HepG2 (cell line): ENCODE measurements at regions not wholly inside any gene's neighbourhood (a gene's known extent, or its start where the extent isn't known, plus 50 kb on each side); places are given as distances from the start of the nearest gene placed in this dataset.

Source experiments
- ATAC-seq: fragments of 200-7000 bp; cut with Tn5 transposase; 3 replicates; pipeline ENCODE4 v1.9.1; 2020; ENCODE audit warnings: mild to moderate bottlenecking, moderate library complexity
- BruUV-seq: library from RNA; stranded (reverse); fragments of 400-500 nt; replicated peaks from 2 replicates; lab custom pipeline; 2021; lab: Mats Ljungman, UMichigan
- CTCF ChIA-PET: fragments of 300-600 bp; formaldehyde crosslinking; extraction: SDS; loops from one replicate; lab custom pipeline; 2021; ENCODE audit warnings: low total read pairs, inconsistent platforms, low intra/inter-chr PET ratio; lab: Yijun Ruan, JAX
- POLR2A ChIA-PET: fragments of 350-600 bp; sonication (Branson Sonifier 250); formaldehyde crosslinking; loops from one replicate; lab custom pipeline; 2020; ENCODE audit warnings: antibody characterized with exemption, inconsistent platforms; lab: Yijun Ruan, JAX
- DNase-seq: peaks from one replicate; pipeline ENCODE4 v3.0.0-alpha.2; 2015; ENCODE audit warnings: low spot score
- FAIRE-seq: peaks from 3 replicates; lab custom pipeline; 2011; peaks lifted over from hg19 to GRCh38; lab: Jason Lieb, UNC
- H2AFZ ChIP-seq: one replicate; pipeline ENCODE4 v1.6.1; 2011; ENCODE audit warnings: low read length, inconsistent platforms
- H3K27ac ChIP-seq: fragments of 300-600 bp; 3 replicates; pipeline ENCODE4 v1.8.0; 2011; ENCODE audit warnings: mixed run types, mild to moderate bottlenecking, mixed read lengths, low read length, inconsistent platforms; ENCODE audit not compliant: insufficient read depth; ENCODE audit errors: extremely low read length
- H3K27me3 ChIP-seq, 2 experiments: fragments of 200-600 bp in 1 of 2; 2 replicates in 1 of 2; 3 replicates in 1 of 2; pipeline versions ENCODE4 v1.6.0 to v1.8.0; 2011; ENCODE audit warnings: low read length in 2 of 2, mild to moderate bottlenecking in 2 of 2, moderate library complexity in 2 of 2, inconsistent platforms in 1 of 2; ENCODE audit not compliant: insufficient read depth in 2 of 2, control insufficient read depth in 1 of 2
- H3K36me3 ChIP-seq, 2 experiments: fragments of 200-600 bp in 1 of 2; replicated peaks in 1 of 2; 2 replicates in 1 of 2; 3 replicates in 1 of 2; pipeline versions ENCODE4 v1.5.1 to v1.8.0; 2011; ENCODE audit warnings: low read length in 2 of 2, inconsistent platforms in 1 of 2; ENCODE audit not compliant: insufficient read depth in 2 of 2, control insufficient read depth in 1 of 2
- H3K4me1 ChIP-seq: 2 replicates; pipeline ENCODE4 v1.5.1; 2012; ENCODE audit warnings: low read length, inconsistent platforms; ENCODE audit not compliant: insufficient read depth
- H3K4me2 ChIP-seq: 2 replicates; pipeline ENCODE4 v1.6.0; 2011; ENCODE audit warnings: low read depth, low read length, inconsistent platforms
- H3K4me3 ChIP-seq, 3 experiments: fragments of 200-600 bp in 1 of 3; sonication (generic), shearing (Covaris generic) in 1 of 3; replicated peaks in 1 of 3; 2 replicates each; pipeline ENCODE4 v1.5.1; 2011 to 2016; ENCODE audit warnings: low read length in 3 of 3, inconsistent platforms in 2 of 3, low read depth in 2 of 3, mild to moderate bottlenecking in 2 of 3, control low read depth in 1 of 3, mixed read lengths in 1 of 3; ENCODE audit not compliant: insufficient read depth in 1 of 3
- H3K79me2 ChIP-seq: one replicate; pipeline ENCODE4 v1.6.1; 2011; ENCODE audit warnings: low read length, inconsistent platforms; ENCODE audit not compliant: insufficient read depth
- H3K9ac ChIP-seq: 2 replicates; pipeline ENCODE4 v1.6.0; 2011; ENCODE audit warnings: mild to moderate bottlenecking, low read depth, low read length, inconsistent platforms; ENCODE audit not compliant: insufficient read depth
- H3K9me3 ChIP-seq: 2 replicates; pipeline ENCODE4 v1.5.1; 2012; ENCODE audit warnings: mild to moderate bottlenecking, low read length
- H4K20me1 ChIP-seq: 2 replicates; pipeline ENCODE4 v1.6.0; 2011; ENCODE audit warnings: inconsistent platforms, mild to moderate bottlenecking, low read length, moderate library complexity; ENCODE audit not compliant: insufficient read depth
- CCAR2 ChIP-seq: fragments of 200-400 bp; formaldehyde crosslinking; optimal IDR thresholded peaks from 2 replicates; pipeline ENCODE3; 2018; ENCODE audit warnings: low read depth, mild to moderate bottlenecking, low read length, moderate library complexity
- ELF1 ChIP-seq: sonication (generic); formaldehyde crosslinking; IDR thresholded peaks from 2 replicates; pipeline ENCODE4 v1.4.0; 2020; ENCODE audit warnings: missing genetic modification reagents
- GABPA ChIP-seq, 2 experiments: IDR thresholded peaks; 2 replicates each; pipeline ENCODE4 v1.6.1; 2011 to 2016; ENCODE audit warnings: low read depth in 2 of 2, low read length in 1 of 2, missing biosample characterization in 1 of 2, missing genetic modification characterization in 1 of 2
- MIER2 ChIP-seq: IDR thresholded peaks from 2 replicates; pipeline ENCODE4 v1.6.1; 2016; ENCODE audit warnings: missing biosample characterization, missing genetic modification reagents
- PCBP1 ChIP-seq: fragments of 200-400 bp; formaldehyde crosslinking; IDR thresholded peaks from 2 replicates; pipeline ENCODE4 v1.6.1; 2017; ENCODE audit warnings: mild to moderate bottlenecking, low read depth, low read length, borderline replicate concordance
- YEATS4 ChIP-seq: sonication (generic); formaldehyde crosslinking; IDR thresholded peaks from 2 replicates; pipeline ENCODE4 v1.4.0; 2020; ENCODE audit warnings: missing genetic modification reagents, borderline replicate concordance
- ZMYM2 ChIP-seq: sonication (generic); formaldehyde crosslinking; IDR thresholded peaks from 2 replicates; pipeline ENCODE4 v1.8.0; 2022; ENCODE audit warnings: mild to moderate bottlenecking, missing genetic modification reagents
- ZNF431 ChIP-seq: sonication (generic); formaldehyde crosslinking; IDR thresholded peaks from 2 replicates; pipeline ENCODE4 v1.9.0; 2022; ENCODE audit warnings: missing genetic modification reagents, low read depth, mild to moderate bottlenecking, borderline replicate concordance
- WGBS: methylation state at CpG from one replicate; pipeline ENCODE4 v1.1.6; 2017; ENCODE audit warnings: low lambda C conversion rate; 5-methylcytosine and 5-hydroxymethylcytosine counted together
- in situ Hi-C: cut with HindIII; loops from 2 replicates; pipeline ENCODE4 v1.10.0; 2017; ENCODE audit warnings: low pct_unique_long_range_greater_than_20kb; ENCODE audit not compliant: extremely low pct_ligation_motif_present
- intact Hi-C: fragments of 100-400 bp; cut with micrococcal nuclease; formaldehyde crosslinking; loops from one replicate; pipeline ENCODE4 v1.10.0; 2022; ENCODE audit not compliant: unreplicated experiment
- TF ChIP-seq, protein P1 (sequence below): sonication (generic); formaldehyde crosslinking; IDR thresholded peaks from 2 replicates; pipeline ENCODE4 v1.5.1; 2020; ENCODE audit warnings: missing genetic modification reagents, mild to moderate bottlenecking, borderline replicate concordance
- TF ChIP-seq, protein P2 (sequence below): sonication (generic); formaldehyde crosslinking; IDR thresholded peaks from 2 replicates; pipeline ENCODE4 v1.4.0; 2020; ENCODE audit warnings: missing genetic modification reagents, borderline replicate concordance
- TF ChIP-seq, protein P3 (sequence below): sonication (generic); formaldehyde crosslinking; IDR thresholded peaks from 2 replicates; pipeline ENCODE4 v1.4.0; 2020; ENCODE audit warnings: missing genetic modification reagents
- TF ChIP-seq, protein P4 (sequence below): sonication (generic); formaldehyde crosslinking; IDR thresholded peaks from 2 replicates; pipeline ENCODE4 v1.5.0; 2020; ENCODE audit warnings: mild to moderate bottlenecking, missing genetic modification reagents, borderline replicate concordance

DNA sequence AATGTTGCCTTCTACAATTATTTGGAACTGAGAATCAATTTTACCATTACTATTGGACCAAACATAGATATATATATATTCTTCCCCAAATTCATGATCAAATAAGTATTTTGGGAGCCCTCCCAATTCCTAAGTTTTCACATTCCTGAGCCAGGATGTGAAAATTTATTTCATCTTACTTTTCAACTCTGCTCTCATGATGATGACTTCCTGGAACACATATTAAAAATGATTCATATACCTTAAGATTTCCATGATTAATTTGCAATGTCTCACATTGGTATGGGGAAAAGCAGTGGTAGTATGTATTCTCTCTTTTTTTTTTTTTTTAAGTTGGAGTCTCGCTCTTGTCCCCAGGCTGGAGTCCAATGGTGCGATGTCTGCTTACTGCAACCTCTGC, 596.1 kb upstream of the ZEB2 start:
- POLR2A ChIA-PET: no interaction called here
- no peak for DNase-seq
- CTCF ChIA-PET: no interaction called here

More for the DNA sequence above, 596.1 kb upstream of the ZEB2 start:
- no peaks in the 10 kb centered on the region for H4K20me1 ChIP-seq
- WGBS: 2% methylated on average over 2 of the region's 2 CpGs
- no peak overlapping the region for H2AFZ ChIP-seq
- no TSS peak for BruUV-seq
- no peaks in the 10 kb centered on the region for H3K36me3 ChIP-seq
- no peak for ATAC-seq
- no peak overlapping the region for H3K9ac ChIP-seq
- H3K27me3 ChIP-seq: no peaks in the 10 kb centered on the region
- H3K4me1 ChIP-seq: no peaks in the 10 kb centered on the region
- in situ Hi-C loops: no loop called here
- H3K4me3 ChIP-seq: no peak overlapping the region
- H3K27ac ChIP-seq: no peak overlapping the region
- H3K79me2 ChIP-seq: no peaks in the 10 kb centered on the region
- H3K9me3 ChIP-seq: no peaks in the 10 kb centered on the region
- no peak for FAIRE-seq
- TF ChIP-seq ZMYM2 (no peak), ZNF431 (CRISPR knock-in tag) (no peak), PCBP1 (no peak), MIER2 (CRISPR knock-in tag) (no peak), ELF1 (CRISPR knock-in tag) (no peak), CCAR2 (no peak), YEATS4 (no peak), GABPA (IDR thresholded peaks at IDR 0.05; ENCODE audit: low read depth, low read length) (no peak), GABPA (CRISPR knock-in tag; IDR thresholded peaks at IDR 0.05; ENCODE audit: low read depth) (no peak)
- TF ChIP-seq, protein P1, sequence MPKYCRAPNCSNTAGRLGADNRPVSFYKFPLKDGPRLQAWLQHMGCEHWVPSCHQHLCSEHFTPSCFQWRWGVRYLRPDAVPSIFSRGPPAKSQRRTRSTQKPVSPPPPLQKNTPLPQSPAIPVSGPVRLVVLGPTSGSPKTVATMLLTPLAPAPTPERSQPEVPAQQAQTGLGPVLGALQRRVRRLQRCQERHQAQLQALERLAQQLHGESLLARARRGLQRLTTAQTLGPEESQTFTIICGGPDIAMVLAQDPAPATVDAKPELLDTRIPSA (CRISPR knock-in tag): no peak
- TF ChIP-seq, protein P2, sequence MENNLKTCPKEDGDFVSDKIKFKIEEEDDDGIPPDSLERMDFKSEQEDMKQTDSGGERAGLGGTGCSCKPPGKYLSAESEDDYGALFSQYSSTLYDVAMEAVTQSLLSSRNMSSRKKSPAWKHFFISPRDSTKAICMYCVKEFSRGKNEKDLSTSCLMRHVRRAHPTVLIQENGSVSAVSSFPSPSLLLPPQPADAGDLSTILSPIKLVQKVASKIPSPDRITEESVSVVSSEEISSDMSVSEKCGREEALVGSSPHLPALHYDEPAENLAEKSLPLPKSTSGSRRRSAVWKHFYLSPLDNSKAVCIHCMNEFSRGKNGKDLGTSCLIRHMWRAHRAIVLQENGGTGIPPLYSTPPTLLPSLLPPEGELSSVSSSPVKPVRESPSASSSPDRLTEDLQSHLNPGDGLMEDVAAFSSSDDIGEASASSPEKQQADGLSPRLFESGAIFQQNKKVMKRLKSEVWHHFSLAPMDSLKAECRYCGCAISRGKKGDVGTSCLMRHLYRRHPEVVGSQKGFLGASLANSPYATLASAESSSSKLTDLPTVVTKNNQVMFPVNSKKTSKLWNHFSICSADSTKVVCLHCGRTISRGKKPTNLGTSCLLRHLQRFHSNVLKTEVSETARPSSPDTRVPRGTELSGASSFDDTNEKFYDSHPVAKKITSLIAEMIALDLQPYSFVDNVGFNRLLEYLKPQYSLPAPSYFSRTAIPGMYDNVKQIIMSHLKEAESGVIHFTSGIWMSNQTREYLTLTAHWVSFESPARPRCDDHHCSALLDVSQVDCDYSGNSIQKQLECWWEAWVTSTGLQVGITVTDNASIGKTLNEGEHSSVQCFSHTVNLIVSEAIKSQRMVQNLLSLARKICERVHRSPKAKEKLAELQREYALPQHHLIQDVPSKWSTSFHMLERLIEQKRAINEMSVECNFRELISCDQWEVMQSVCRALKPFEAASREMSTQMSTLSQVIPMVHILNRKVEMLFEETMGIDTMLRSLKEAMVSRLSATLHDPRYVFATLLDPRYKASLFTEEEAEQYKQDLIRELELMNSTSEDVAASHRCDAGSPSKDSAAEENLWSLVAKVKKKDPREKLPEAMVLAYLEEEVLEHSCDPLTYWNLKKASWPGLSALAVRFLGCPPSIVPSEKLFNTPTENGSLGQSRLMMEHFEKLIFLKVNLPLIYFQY (CRISPR knock-in tag): no peak
- TF ChIP-seq, protein P3, sequence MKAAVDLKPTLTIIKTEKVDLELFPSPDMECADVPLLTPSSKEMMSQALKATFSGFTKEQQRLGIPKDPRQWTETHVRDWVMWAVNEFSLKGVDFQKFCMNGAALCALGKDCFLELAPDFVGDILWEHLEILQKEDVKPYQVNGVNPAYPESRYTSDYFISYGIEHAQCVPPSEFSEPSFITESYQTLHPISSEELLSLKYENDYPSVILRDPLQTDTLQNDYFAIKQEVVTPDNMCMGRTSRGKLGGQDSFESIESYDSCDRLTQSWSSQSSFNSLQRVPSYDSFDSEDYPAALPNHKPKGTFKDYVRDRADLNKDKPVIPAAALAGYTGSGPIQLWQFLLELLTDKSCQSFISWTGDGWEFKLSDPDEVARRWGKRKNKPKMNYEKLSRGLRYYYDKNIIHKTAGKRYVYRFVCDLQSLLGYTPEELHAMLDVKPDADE (CRISPR knock-in tag): no peak
- TF ChIP-seq, protein P4, sequence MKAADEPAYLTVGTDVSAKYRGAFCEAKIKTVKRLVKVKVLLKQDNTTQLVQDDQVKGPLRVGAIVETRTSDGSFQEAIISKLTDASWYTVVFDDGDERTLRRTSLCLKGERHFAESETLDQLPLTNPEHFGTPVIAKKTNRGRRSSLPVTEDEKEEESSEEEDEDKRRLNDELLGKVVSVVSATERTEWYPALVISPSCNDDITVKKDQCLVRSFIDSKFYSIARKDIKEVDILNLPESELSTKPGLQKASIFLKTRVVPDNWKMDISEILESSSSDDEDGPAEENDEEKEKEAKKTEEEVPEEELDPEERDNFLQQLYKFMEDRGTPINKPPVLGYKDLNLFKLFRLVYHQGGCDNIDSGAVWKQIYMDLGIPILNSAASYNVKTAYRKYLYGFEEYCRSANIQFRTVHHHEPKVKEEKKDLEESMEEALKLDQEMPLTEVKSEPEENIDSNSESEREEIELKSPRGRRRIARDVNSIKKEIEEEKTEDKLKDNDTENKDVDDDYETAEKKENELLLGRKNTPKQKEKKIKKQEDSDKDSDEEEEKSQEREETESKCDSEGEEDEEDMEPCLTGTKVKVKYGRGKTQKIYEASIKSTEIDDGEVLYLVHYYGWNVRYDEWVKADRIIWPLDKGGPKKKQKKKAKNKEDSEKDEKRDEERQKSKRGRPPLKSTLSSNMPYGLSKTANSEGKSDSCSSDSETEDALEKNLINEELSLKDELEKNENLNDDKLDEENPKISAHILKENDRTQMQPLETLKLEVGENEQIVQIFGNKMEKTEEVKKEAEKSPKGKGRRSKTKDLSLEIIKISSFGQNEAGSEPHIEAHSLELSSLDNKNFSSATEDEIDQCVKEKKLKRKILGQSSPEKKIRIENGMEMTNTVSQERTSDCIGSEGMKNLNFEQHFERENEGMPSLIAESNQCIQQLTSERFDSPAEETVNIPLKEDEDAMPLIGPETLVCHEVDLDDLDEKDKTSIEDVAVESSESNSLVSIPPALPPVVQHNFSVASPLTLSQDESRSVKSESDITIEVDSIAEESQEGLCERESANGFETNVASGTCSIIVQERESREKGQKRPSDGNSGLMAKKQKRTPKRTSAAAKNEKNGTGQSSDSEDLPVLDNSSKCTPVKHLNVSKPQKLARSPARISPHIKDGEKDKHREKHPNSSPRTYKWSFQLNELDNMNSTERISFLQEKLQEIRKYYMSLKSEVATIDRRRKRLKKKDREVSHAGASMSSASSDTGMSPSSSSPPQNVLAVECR (CRISPR knock-in tag): no peak
- intact Hi-C loops: no loop called here
- H3K4me2 ChIP-seq: no peak overlapping the region
